Skin of body (tissue), 1 donor: ENCODE measurements at regions not wholly inside any gene's neighbourhood (a gene's known extent, or its start where the extent isn't known, plus 50 kb on each side); places are given as distances from the start of the nearest gene placed in this dataset.
"Not testable (repeated sequence)": the region's sequence is repeated elsewhere in the genome, so short reads cannot be mapped to it uniquely, and the experiment has no call there.

Source experiments
- DNase-seq: peaks from one replicate; lab custom pipeline; 2025; lab: John Stamatoyannopoulos, UW

DNA sequence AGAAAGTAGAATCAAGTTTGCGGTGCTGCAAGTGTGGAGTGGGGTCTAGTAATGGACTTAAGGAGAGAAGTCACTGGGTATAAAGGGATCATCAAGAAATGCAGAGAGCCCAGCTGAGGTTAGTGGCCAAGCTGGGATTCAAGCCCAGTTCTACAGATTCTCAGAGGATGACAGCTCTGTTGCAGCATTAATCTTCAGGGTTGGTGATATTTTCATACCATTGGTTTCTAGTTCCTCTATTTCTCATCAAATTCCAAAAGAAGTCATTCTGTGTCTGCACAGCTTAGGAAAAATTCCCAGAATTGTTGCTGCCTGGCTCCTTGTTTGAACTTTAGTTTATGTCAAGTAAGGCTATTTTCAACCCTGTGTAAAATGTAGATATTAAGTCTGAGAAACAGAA lies 169.5 kb upstream of the NTF3 start:
- DNase-seq: no peak

DNA sequence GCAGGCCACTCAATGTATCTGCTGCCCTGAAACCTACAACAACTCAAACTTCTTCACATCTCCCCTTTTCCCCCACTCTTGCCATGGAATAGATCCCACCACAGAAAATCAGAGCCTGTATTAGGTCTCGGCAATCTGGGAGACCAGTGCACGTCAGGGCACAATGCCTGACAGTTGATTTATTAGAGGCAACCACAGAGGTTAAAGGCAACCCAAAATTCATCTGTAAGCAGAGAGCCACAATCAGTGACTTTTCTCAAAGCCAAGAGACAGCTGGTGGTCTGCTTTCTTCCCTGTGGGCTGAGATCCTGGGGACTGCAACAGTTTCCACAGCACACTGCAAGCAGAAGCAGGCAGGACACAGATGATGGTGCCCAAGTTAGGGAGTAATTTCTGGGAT lies 169.0 kb upstream of the NTF3 start:
- no peak for DNase-seq

DNA sequence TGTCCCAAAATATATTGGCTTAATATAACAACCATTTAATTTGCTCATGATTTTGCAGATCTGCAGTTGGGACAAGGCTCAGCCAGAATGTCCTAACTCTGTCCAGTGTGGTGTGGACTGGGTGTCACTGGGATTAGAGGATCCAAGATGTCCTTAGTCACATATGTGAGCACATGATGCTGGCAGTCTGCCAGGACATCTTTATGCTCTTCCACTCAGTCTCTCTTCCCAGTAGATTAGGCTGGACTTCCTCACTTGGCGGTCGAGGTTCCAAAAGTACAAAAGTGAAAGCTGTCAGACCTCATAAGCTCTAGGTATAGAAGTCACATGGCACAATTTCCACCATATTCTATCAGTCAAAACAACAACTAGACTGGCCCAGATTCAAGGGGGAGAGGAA lies 167.9 kb upstream of the NTF3 start:
- no peak for DNase-seq

DNA sequence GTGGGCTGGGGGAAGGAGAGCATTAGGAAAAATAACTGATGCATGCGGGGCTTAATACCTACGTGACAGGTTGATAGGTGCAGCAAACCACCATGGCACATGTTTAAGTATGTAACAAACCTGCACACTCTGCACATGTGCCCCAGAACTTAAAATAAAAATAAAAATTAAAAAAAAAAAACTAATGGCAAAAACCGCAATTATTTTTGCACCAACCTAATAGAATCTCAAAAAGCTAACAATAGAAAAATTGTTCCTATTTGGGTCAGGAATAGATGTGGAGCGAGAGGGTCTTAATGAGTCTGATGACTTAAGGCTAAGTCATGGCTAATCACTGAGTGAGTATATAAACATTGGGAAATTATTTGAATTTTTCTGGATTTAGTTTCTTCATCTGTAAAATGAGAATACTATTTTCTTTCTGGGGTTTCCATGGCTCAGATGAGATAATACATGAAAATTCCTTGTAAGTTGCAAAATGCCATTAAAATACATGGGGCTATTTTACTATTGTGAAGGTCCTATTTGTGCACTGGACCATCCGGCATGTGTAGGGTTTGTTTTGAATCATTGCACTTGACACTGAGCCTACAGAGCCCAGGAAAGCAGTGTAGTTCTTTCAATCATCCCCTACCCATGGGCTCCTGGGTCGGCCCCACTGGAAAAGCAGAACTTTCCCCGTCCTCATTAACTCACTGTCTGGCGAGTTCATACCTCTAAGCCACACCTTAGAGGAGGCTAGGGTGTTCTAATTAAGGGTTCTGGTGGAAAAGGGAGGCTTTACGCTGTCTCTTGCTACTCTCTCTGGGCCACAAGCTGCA lies 164.1 kb upstream of the NTF3 start:
- no peak for DNase-seq

- DNase-seq: no peak
Measured at GRCh38 chr12:5268424-5269210, 163.3 kb upstream of the NTF3 start.

DNA sequence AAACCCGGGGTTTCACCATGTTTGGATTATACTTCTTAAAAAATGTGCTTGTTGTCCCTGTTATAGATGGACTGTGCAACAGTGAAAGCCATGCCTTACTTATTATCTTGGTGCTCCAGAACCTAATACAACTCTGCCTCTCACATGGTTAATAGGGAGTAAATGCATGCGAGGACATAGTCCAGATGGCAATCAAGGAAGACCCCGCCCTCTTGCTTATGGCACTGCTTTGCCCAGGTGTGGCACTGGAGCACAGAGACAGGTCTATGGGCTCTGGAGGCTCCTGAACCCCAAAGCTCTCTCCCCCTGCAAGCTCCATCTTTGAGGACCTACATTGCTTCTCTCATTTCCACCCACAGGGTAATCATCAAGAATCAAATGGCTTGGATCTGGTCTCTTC lies 162.1 kb upstream of the NTF3 start:
- DNase-seq: no peak

DNA sequence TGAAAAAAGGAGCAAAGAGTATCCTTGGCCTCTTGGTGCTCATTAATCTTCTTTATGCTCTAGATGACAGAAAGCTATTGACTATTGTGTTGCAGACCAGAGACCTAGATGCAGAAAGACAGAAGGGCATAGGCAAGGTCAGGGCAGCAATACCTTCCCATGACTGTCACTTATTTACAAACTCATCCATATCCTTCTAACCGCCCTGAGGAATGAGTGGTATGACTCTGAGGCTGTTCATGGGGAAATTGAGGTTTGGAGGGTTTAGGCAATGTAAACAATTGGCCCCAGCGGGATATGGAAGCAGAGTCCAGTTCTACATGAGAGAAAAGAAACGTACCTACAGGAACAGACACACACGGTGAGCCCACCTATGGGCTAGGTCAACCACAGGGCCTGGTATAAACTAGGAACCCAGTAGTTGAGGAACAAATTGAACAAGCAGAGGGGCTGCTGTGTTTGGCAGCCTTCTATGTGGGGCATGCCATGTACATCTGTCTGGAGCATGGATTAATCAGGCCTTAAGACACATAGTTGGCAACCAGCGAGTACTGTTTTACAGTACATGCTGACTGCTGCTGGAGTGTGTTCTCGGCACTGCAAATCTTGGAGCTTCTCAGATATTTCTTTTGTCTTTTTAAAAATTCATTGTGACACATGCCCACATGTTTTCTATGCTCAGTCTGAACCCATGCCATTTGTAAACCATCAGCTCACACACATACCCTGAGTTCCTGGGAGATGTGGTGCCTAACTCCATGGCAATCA lies 159.7 kb upstream of the NTF3 start:
- DNase-seq: peak; percentile 54

DNA sequence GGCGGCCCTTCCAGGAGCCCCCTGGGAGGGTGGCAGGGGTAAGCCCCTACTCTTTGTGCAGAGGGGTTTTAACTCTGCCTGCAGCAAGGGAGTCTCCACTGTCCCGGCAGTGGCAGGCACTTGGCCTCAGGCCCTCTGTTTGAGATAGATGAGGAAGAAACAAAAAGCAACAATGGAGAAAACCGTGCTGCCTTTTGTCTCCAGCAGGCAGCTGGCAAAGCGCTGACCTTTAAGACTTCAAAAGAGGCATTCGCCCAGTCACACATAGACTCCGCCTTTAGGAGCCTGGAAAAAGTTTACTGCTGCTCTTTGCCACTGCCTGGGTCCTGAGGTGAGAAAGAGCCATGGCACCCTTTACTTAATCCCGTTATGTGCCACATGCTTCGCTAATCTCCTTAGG lies 158.2 kb upstream of the NTF3 start:
- no peak for DNase-seq

DNA sequence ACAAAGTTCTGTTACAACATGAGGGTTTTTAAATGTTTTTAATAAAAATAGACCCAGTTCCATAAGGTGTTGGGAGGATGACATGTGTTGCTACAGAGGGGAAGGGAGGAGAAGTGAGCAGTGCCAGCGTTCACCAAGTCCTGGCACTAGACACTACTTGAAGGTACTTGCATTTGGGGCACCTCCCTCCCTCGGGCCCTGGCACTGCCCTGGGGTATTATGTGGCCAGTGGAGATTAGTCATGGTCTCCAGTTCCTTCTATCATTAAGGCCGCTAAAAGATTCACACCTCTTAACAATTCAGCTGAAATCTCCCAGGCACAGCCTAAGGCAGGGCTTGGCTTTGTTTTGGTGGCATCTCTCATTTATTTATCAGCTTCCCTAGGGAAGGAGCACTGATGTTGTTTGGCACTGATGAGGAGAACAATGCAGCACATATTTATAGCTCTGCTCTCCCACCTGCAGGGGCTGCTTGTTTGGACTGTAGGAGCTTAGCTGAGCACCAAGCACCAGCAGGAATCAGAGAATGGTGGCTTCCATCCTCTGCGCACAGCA lies 155.5 kb upstream of the NTF3 start:
- no peak for DNase-seq

GRCh38 chr12:5280086-5280485 lies 151.8 kb upstream of the NTF3 start:
- no peak for DNase-seq

DNA sequence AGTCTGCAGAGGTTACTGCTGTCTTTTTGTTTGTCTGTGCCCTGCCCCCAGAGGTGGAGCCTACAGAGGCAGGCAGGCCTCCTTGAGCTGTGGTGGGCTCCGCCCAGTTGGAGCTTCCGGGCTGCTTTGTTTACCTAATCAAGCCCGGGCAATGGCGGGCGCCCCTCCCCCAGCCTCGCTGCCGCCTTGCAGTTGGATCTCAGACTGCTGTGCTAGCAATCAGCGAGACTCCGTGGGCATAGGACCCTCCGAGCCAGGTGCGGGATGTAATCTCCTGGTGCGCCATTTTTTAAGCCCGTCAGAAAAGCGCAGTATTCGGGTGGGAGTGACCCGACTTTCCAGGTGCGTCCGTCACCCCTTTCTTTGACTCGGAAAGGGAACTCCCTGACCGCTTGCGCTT lies 141.5 kb upstream of the NTF3 start:
- DNase-seq: not testable (repeated sequence)

DNA sequence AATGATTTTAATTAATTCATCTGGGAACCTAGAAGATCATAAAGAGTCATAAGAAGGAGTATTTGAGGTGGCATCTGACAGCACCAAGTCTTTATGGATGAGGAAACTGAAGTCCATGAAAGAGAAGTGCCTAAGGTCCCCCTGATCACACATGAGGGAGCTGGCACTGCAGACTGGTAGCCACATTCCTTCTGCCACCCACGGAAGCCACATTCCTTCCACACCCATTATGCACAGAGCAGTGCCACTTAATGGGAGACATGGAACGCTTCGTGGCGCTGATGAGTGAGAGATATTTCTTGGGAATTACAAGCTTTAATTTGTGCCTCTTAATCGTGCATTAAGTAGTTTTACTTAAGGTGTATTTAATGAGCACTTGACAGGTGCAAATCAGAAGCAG lies 139.3 kb upstream of the NTF3 start:
- no peak for DNase-seq

DNA sequence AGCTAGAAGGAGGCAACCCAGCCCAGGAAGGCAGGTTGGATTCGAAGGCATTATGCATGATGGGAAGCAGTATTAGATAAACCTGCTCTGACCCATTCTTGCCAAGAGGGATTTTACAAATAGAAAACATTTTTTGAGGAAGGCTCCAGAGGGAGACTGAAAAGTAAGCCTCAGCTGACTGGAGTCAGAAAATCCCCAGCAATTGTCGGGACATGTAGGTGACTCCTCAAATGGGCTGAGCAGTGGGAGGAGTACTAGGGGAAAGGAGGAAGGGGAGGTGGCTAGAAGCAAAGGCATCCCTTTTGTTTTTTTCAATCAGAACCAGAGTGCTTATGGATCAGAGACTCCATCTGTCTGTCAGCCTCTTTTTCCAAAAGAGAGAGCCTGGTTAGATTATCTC lies 138.1 kb upstream of the NTF3 start:
- DNase-seq: no peak

DNA sequence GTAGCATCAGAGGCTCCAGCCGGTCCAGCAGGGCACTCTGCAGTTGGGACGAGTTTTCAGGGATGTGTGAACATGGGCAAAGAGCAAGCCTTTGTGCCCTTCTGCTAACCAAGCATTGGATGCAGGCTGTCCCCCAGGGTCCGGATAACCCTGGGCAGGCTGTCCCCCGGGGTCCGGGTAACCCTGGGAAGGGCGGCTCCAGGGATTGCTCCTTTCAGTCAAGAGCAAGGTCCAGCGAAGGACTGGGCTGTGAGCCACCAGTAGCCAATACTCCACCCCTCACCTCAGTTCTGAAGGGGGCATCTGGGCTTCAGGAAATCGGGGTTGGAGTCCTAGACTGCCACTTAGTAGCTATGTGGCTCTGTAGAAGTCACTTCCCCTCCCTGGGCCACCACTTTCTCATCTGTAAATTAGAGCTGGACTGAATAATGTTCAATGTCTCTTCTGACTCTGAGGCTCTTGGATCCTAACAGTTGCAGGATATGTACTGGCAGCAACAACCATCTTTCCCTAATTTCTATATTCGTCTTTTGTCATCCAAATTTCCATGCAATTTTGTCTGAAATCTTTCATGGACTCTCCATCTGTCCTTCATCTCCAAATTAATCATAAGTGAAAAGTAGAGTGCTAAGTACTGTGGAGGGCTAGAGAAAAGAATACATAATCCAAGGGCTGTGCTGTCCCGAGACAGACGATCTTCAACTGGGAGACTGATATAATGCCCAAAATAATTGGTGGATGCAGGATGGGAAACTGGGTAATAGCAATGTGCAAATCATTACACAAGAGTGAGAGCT lies 137.4 kb upstream of the NTF3 start:
- no peak for DNase-seq

- DNase-seq: no peak
Measured at GRCh38 chr12:5295151-5295550, 136.8 kb upstream of the NTF3 start.

- DNase-seq: no peak
Measured at GRCh38 chr12:5295996-5296395, 135.9 kb upstream of the NTF3 start.

DNA sequence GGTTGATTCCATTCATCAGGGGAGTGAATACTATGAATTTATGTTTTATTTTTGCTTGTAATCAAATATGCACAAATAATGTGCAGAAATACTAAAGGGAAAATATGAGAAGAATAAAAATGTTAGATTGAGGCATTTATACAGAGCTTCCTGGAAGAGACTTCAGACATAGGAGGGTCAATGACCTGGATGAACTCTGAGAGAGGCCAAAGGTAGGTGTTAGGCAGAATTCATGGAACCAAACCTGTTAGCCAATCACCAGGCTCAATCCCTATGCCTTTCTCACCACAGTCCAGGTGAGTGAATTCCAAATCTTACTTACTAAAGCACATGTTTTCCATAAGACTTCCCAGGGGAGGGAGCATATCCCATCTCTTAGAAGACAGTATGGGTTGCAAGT lies 130.4 kb upstream of the NTF3 start:
- no peak for DNase-seq

GRCh38 chr12:5305425-5305824 lies 126.5 kb upstream of the NTF3 start:
- DNase-seq: no peak

DNA sequence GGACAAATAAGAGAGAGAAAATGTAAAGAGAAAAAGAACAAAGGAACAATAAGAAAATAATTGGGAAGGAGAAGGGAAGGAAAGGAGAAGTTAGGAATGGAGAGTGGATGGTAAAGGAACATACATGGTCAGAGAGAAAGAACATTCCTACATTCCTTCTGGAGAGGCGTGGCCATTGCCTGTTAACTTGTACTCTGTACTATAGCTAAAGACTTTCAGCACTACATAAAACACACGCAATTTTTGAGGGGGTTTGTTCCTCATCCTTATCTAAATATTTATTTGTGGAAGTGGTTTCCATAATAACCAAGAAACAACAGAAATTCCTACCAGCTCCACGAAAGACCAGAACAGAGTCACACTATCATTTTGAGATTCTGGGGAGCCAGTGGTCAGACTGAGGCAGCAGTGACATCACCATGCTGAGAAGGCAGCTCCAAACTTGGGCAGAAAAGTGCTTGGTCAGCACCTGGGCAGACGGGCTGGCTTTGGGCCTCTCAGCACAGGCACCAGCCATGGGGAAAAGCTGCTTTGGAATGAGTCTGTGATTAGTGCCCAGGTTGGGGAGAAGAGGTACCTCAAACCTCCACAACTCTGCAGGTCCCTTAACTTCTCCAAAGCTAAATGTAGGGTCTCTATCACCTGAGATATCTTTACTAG lies 125.9 kb upstream of the NTF3 start:
- DNase-seq: no peak

GRCh38 chr12:5307065-5307464 lies 124.8 kb upstream of the NTF3 start:
- no peak for DNase-seq

GRCh38 chr12:5308216-5308615 lies 123.7 kb upstream of the NTF3 start:
- DNase-seq: peak; percentile 20
